NCI-H146 treated with DMSO at 0.1 percent for 48 hours (cell line): ENCODE measurements at regions not wholly inside any gene's neighbourhood (a gene's known extent, or its start where the extent isn't known, plus 50 kb on each side); places are given as distances from the start of the nearest gene placed in this dataset.

Experiments
- DNase-seq: peaks from one replicate; lab custom pipeline; 2025; ENCODE audit not compliant: unreplicated experiment; lab: John Stamatoyannopoulos, UW

DNA sequence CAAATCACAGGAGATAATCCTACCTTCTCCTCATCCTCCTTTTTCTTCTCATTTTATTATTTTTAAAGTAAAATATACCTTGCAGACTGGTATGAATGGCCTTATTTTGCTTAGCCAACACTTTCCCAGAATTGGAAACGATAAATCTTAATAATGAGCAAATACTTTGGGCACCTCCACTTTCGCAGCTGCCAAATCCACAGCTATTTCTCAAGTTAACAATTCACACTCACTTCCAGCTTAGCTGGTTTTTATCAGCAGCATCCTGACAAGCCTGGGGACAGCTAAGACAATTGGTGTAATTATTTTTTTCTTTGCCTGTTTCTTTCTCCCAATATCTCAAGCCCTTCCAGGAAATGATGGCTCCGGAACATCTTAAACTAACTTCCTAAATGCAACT, 867.5 kb upstream of the TMEM132C start:
- no peak for DNase-seq

DNA sequence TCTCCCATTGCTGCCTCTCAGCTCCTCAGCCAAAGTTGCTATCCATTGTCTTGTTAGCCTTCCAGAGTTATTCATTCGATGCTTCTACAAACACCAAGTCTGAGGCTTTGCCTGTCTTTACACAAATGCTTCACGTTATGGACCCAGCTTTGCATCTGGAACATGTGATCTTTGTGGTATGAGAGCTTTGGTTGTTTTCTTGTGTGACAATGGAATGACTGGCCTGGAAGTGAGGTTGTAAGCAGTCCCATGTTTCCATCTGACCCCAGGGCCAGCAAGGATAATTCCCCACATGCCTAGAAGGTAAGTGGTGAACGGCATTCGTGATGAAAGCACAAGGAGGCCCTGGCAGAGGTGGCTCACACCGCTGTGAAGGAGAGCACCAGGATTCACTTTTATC, 866.7 kb upstream of the TMEM132C start:
- no peak for DNase-seq

DNA sequence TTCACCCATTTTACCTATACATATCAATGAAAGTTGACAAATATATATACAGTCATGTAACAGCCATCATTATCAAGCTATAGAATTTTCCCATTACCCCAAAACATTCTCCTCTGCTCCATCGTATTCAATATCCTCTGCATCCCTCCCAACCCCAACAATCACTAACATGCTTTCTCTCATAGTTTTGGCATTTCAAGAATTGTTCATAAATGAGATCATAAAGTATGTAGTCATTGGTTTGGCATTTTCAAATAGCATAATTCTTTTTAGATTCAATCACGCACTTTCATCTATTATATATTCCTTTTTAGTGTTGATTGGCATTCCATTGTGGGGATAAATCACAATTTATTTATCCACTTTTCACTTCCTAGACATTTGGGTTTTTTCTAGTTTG, 866.0 kb upstream of the TMEM132C start:
- DNase-seq = no peak

DNA sequence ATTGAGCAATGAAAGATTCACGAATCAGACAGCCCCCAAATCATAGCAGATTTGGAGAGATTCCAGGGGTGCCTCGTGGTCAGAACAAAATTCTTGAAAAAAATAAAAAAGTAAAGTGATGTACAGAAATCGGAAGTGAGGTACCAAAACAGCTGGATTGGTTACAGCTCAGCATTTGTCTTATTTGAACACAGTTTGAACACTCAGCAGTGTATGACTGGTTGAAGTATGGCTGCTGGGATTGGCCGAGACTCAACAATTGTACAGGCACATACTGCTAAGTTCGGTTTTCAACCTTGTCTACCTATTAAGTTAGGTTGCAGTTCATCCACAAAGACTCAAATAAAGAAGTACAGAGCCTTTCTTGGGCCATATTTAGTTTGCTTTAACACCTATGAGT, 865.4 kb upstream of the TMEM132C start:
- no peak for DNase-seq

DNA sequence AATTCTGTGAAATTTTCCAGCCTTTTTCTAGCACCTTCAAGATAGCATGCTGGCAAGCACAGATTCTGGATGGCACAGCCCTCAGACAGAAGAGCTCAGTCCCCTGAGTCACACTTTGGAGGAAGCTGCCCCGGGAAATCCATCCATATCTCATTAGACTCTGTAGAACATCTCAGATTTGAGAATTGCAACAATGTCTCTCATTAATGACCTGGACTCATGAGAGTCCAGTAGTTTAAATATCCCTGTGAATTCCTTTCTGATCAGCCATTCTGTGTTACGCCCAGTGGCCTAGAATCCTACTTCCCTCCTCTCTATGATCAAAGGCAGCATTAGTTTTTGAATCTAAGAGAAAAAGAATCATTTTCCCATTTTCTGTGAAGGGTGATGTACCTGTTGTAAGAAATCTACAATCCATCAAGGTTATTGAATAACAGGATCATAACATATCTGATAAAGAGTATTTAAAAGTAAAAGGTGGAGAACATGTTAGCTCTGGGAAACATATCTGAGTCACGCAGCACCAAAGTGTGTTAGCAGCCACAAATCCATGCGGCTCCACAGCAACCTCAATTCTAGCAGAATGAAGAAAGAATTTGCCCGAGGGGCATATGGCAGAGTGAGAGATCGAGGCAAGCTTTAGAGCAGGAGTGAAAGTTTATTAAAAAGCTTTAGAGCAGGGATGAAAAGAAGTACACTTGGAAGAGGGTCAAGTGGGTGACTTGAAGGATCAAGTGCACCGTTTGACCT, 855.6 kb upstream of the TMEM132C start:
- DNase-seq = no peak

DNA sequence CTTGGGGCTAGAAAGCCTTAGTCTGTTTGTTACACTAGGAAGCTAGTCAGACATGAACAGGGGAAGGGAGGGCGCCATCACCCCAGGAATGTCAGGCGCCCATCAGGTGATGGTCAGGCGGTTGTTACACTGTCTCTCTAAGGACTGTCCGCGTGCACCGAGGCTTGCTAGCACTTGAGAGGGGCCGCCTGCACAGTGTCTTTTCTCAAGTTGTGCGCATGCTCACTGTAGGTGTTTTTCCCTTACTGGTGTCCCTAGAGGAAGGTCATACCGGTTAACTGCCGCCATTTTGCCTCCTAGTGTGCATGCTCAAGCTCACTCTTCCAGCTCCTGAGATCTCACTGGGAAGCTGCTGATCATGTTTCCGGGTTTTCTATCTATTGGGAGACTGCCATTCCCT, 855.0 kb upstream of the TMEM132C start:
- DNase-seq = no peak

DNA sequence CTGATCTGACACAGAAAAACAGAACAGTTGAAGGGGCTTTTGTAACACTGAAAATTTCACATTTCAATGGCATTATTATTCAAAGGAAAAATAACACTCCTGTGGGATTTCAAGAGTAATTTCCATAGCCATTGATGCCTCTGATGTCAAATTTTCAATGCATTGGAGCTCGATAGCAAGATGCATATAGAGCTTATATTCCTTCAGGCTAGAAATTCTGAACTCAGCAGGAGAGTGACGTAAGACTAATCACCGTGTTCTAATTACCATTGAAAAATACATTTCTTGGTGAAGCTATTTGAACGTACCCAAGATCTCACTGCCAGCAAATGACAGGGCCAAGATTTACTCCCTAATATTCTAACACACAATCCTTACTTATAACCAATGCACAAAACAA, 854.1 kb upstream of the TMEM132C start:
- DNase-seq = no peak

DNA sequence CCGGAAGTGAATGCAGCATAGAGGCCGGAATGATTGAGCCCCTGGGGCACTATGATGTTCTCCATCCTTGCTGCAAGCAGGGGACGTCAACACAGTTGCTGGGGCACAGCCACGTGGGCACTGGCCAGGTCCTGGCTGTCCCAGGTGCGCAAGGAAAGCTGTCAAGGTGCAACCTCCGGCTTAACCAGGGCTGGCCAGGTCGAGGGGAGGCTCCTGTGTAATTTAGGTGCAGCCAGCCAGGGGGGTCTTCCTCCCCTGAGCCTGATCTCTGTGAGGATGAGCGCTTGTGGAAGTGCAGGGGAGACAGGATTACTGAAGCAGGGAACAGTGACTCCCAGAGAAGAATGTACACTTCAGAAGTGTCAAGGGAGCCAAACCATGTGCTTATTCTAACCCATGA, 852.8 kb upstream of the TMEM132C start:
- no peak for DNase-seq

DNA sequence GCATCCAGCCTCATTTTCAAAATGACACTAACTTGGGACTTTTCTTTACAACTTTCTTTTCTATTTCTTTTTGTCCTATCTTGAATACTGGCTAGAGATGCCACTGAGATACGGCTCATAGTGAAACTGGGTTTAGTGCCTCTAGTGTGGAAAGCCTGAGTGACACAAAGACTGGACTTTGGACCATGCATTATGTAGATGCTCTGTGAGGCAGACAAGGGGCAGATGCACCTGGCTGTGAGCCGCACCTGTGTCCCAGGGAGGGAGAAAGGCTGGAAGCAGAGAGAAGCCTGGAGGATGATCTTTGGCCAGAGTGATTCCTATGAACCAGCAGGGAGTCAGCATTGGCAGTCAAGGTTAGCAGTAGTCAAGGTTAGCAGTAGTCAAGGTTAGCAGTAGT, 852.3 kb upstream of the TMEM132C start:
- DNase-seq = peak; percentile 68

DNA sequence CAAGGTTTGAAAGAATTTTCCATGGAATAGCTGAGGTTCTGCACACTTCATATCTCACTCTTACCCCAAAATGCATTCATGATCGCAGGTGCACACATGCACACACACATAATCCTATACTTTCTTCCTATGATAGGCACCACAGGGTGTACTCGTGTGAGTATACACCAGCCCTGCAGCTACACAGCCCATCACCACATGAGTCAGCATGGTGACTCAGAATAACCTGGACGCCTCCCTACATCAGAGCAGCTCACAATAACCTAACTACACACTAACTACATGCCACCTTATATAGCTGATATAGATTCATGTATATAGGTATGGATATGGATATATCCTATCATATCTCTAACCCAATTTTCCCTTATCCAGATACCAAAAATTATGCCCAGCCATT, 850.2 kb upstream of the TMEM132C start:
- no peak for DNase-seq

DNA sequence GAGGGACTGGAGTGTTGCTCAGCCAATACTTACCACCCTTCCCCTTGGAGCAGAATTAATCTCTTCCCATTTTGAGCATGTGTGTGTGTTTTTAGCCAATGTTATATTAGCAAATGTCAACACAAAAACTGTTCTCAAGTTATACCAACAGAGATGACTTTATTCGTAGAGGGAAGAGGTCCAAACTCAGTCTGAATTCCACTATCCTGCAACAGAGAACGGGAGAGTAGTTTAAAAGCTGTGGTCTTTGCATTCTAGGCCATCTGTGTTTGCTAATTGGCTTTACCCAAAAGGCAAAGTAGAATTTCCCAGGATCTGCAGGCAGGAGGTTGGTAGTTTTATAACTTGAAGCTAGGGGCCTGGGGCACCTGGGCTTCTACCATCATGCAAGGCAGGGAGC, 847.9 kb upstream of the TMEM132C start:
- DNase-seq = no peak

DNA sequence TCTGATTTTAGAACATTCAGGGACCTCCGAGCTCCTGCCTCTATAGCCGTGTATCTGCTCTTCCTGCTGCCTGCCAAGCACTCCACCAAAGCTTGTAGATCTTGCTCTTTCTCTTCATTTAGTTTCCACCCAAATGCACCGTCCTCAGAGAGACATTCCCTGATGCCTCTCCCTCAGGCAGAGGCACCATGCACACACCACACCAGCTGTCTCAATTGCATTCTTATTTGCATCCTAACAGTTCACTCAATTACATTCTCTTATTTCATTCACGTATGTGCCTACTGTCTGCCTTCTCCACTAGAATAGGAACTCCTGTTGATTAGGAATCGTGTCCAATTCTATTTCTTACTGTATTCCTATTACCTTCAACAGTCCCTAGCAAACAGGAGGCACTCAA, 845.4 kb upstream of the TMEM132C start:
- no peak for DNase-seq

DNA sequence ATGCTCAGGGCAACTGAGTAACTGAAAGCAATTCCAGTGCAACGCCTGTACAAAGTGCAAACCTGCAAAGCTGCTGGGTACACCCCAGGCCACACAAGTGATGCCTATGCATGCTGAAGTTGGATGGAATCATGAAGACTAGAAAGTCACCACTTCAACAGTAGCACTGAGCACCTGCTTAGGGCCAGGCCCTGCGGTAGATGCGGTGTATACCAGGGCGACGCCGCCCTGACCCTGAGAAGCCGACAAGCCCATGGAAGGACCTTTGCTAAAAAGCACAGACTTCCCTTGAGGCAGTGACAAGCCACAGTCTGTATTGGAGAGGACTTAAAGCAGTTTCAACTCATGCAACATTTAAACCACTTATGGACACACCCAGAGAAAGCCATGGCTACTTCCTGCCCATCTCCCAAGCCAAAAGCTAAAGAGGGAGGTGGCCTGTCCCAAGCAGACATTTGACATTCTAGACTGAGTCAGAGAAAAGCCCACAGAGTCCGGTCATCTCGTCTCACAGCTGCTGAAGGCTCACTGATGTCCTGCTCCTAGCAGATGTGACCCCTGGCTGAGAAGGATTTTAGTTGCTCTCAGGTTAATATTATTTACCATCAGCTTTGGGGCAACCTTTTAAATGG, 843.9 kb upstream of the TMEM132C start:
- DNase-seq = no peak

DNA sequence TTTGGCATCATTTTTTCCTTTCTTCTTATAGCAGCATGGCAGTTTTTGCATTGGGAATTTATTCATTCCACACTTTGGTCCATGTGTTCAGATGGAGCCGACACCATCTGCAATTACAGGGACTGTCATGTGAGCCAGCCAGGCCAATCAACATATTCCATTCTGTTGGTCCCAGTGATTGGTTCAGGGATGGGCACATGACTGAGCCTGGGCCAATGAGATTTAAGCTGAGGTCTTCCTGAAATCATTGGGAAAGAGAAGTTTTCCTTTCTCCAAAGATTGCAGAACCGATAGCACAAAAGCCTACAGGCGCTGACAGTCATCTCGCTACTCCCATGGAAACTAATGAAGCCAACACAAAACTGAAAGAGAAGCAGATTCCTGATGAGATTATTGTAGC, 841.5 kb upstream of the TMEM132C start:
- DNase-seq = no peak

DNA sequence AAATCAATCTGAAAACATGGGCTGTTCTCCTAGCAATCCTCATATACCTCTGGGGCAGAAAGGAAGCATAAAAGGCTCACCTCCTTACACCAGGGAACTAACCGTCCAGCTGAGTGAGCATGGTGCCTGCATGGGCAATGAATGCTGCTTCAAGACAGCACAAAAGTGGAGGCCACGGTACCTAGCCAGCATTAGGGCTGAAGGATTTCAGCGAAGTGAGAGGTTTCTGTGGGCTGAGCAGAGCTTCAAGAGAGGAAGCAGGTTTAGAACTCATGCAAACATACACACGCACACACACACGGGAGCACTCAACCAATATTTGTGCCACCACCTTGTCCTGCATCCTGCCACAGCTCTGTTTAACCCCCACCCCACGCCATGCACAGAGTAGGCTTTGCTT, 838.5 kb upstream of the TMEM132C start:
- no peak for DNase-seq

DNA sequence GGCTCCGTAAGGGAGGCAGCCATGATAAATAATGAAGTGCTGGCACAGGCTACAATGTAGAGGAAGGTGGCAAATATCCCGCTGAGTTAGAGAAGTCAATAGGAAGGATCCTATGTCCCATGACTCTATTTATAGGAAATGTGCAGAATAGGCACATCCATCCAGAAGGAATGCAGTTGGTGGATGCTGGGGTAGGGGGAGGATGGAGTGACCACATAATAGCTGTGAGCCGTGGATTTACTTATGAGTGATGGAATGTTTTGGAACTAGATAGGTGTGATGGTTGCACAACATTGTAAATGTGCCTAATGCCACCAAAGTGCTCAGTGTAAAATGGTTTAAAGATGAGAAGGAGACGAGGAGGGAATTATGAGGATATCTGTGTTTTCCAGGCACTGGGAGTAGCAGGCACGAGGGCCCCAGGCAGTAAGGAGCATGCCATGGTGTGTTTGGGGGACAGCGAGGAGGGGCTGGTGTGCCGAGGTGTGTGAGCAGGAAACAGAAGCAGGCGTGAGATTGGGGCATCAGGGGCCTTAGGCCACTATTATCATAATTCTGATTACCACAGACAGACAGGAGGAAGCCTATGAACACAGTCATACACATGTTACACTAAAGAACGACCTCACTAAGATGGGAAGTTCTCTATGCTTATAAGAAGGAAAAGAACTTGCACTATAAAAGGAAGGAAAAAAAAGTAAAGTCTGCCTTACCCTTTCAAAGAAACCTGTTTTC, 837.3 kb upstream of the TMEM132C start:
- no peak for DNase-seq

DNA sequence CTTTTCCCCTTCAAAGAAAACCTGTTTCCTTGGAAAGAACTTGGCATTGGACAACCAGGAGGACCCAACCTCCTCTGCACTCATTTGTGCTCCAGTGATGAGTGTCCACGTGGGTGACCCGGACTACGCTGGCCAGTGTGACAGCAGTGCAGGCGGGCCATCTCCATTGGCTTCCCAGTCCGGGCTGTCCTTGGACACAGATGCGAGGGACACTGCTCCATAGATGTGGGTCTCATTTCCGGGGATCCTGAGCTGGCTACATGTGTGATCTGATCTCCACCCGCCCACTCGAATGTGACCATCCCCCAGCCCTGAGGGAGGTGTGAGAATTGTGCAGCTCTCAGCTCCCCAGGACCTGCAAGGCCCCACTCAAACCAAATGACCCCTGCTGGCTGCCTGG, 836.6 kb upstream of the TMEM132C start:
- DNase-seq = no peak

DNA sequence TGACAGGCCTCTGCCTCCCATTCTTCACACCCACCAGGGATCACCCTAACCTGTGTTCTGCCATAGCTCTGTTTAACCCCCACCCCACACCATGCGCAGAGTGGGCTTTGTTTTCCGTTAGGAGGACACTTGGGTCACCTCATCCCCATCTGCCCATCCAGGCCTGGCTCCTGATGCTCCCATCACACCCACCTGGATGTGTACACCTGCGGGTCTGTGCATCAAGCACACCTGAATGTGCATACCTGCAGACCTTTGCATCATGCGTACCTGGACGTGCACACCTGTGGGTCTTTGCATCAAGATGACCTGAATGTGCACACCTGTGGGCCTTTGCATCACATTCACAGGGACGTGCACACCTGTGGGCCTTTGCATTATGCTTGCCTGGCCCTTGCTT, 835.8 kb upstream of the TMEM132C start:
- no peak for DNase-seq

DNA sequence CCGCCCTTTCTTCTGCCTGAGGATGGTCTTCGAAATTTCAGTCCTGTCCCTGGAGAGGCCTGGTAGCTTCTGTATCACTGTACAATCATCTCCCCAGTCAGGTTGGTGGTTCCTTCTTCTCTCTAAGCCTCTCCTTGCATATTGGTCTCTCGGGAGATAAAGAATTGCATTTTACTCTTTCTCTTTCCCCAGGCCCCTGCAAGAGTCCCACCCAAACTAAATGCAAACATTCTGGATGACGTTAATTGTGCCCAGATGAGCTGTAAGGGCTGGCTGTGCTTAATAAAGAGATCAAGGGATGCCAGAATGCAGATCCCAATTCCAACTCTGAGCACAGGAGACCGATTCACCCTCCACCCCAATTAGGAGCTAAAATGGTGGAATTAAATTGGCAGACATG, 835.4 kb upstream of the TMEM132C start:
- DNase-seq = no peak

DNA sequence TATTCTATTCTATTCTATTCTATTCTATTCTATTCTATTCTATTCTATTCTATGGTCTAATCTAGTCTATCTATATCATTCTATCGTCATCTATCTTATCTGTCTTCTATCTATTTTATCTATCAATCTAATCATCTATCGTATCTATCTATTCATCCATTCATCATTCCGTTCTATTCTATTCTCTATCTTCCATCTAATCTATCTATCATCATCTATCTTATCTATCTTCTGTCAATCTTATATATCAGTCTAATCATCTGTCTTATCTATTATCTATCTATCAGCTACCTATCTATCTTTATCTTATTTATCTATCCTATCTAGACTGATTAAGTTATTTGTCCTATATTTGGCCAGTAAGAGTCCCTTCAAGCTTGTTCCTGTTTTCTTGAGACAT, 831.5 kb upstream of the TMEM132C start:
- no peak for DNase-seq

DNA sequence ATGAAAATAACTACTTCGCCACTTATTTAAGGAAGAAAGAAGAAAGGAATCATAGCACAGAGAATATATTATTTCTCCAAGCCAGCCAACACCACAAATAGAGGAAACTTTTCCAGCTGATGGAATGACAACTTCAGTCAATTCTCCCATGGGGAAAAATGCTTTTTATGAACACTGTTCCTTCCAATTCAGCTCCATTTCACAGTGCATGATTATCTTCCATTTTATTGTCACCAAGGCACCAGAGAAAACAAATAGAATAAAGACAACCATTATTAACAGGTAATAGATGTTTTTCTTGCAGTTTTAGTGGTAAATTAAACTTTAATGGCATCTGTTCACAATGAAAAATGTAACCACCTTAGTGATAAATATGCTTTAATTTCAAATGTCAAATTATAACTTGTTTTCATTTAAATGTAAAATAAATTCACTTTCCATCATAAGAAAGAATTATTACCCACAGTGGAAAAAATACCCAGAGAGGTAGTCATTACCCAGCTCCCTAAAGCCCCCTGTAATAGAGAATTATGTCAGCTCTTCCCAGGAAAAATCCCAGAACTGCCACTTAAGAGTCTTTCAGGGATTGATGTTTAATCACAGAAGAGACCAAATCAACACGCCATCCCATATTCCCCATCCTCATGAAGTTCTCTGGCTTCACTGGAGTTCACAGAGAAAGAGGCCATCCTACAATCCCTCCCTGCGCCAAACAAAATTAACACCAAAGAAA, 828.3 kb upstream of the TMEM132C start:
- no peak for DNase-seq
